SK-N-SH (cell line): ENCODE measurements at regions not wholly inside any gene's neighbourhood (a gene's known extent, or its start where the extent isn't known, plus 50 kb on each side); places are given as distances from the start of the nearest gene placed in this dataset.

Source experiments
- CTCF ChIA-PET: fragments of 300-600, 350-600 bp; formaldehyde crosslinking; extraction: SDS; loops from one replicate; lab custom pipeline; 2021; lab: Yijun Ruan, JAX
- POLR2A ChIA-PET: fragments of 350-600 bp; sonication (Branson Sonifier 250); formaldehyde crosslinking; extraction: SDS; loops from one replicate; lab custom pipeline; 2020; ENCODE audit warnings: antibody characterized with exemption, inconsistent platforms; lab: Yijun Ruan, JAX
- DNase-seq: peaks from one replicate; pipeline ENCODE4 v3.0.0; 2012
- H2AFZ ChIP-seq: fragments of 200-600 bp; sonication (generic); 2 replicates; pipeline ENCODE4 v1.8.1; 2016; ENCODE audit warnings: antibody characterized with exemption, mild to moderate bottlenecking, low read depth
- H3F3A ChIP-seq: fragments of 200-600 bp; sonication (generic); replicated peaks from 2 replicates; pipeline ENCODE3; 2016; ENCODE audit warnings: antibody characterized with exemption, mild to moderate bottlenecking; ENCODE audit not compliant: insufficient read depth
- H3K27ac ChIP-seq, 2 experiments: fragments of 200-500 bp in 1 of 2; fragments of 200-600 bp in 1 of 2; sonication (Bioruptor generic) in 1 of 2; sonication (generic), shearing (Covaris generic) in 1 of 2; 2 replicates each; pipeline versions ENCODE4 v1.5.1 to v1.6.1; 2014 to 2016; ENCODE audit warnings: low read depth in 2 of 2, inconsistent platforms in 1 of 2, low read length in 1 of 2, mild to moderate bottlenecking in 1 of 2, mixed read lengths in 1 of 2
- H3K27me3 ChIP-seq: fragments of 200-600 bp; sonication (generic), shearing (Covaris generic); 2 replicates; pipeline ENCODE4 v1.6.1; 2016; ENCODE audit warnings: mixed run types; ENCODE audit not compliant: insufficient read depth
- H3K36me3 ChIP-seq, 2 experiments: fragments of 200-500 bp in 1 of 2; fragments of 200-600 bp in 1 of 2; sonication (Bioruptor generic) in 1 of 2; sonication (generic) in 1 of 2; replicated peaks in 1 of 2; 2 replicates each; pipeline versions ENCODE3 to v1.5.1; 2014 to 2016; ENCODE audit warnings: low read length in 1 of 2, mild to moderate bottlenecking in 1 of 2; ENCODE audit not compliant: insufficient read depth in 2 of 2, control insufficient read depth in 1 of 2
- H3K4me1 ChIP-seq, 2 experiments: fragments of 200-500 bp in 1 of 2; fragments of 200-600 bp in 1 of 2; sonication (Bioruptor generic) in 1 of 2; sonication (generic), shearing (Covaris generic) in 1 of 2; 2 replicates each; pipeline versions ENCODE4 v1.5.1 to v1.6.1; 2014 to 2016; ENCODE audit warnings: low read depth in 1 of 2, low read length in 1 of 2, mixed run types in 1 of 2; ENCODE audit not compliant: insufficient read depth in 2 of 2, control insufficient read depth in 1 of 2
- H3K4me2 ChIP-seq: fragments of 200-600 bp; sonication (generic), shearing (Covaris generic); 2 replicates; pipeline ENCODE4 v1.6.1; 2017; ENCODE audit warnings: mixed run types
- H3K4me3 ChIP-seq, 2 experiments: fragments of 200-500 bp in 1 of 2; fragments of 200-600 bp in 1 of 2; sonication (Bioruptor generic) in 1 of 2; sonication (generic), shearing (Covaris generic) in 1 of 2; 2 replicates each; pipeline versions ENCODE4 v1.5.1 to v1.8.1; 2014 to 2016; ENCODE audit warnings: low read depth in 2 of 2, inconsistent platforms in 1 of 2, low read length in 1 of 2, mild to moderate bottlenecking in 1 of 2, mixed read lengths in 1 of 2, moderate library complexity in 1 of 2
- H3K79me2 ChIP-seq: fragments of 200-600 bp; sonication (generic); 2 replicates; pipeline ENCODE4 v1.8.1; 2017; ENCODE audit warnings: mild to moderate bottlenecking; ENCODE audit not compliant: insufficient read depth
- H3K9ac ChIP-seq: fragments of 200-600 bp; sonication (generic); 2 replicates; pipeline ENCODE4 v1.6.1; 2017; ENCODE audit warnings: mixed run types
- H3K9me2 ChIP-seq: fragments of 200-600 bp; sonication (generic); 2 replicates; pipeline ENCODE4 v1.6.1; 2017; ENCODE audit warnings: mixed run types
- H3K9me3 ChIP-seq: fragments of 200-600 bp; sonication (generic); 2 replicates; pipeline ENCODE4 v1.6.1; 2017; ENCODE audit warnings: mixed run types, mild to moderate bottlenecking, moderate library complexity
- H4K20me1 ChIP-seq: fragments of 200-600 bp; sonication (generic); 2 replicates; pipeline ENCODE4 v1.6.1; 2017; ENCODE audit warnings: mild to moderate bottlenecking, mixed run types; ENCODE audit not compliant: insufficient read depth
- CHD2 ChIP-seq: fragments of 150-350 bp; IDR thresholded peaks from 2 replicates; pipeline ENCODE4 v1.6.1; 2018; ENCODE audit warnings: low read length; ENCODE audit not compliant: partially characterized antibody
- GATA2 ChIP-seq: sonication (generic); formaldehyde crosslinking; IDR thresholded peaks from 2 replicates; pipeline ENCODE4 v1.5.0; 2020; ENCODE audit warnings: mild to moderate bottlenecking, missing genetic modification reagents
- JUND ChIP-seq: IDR thresholded peaks from 2 replicates; pipeline ENCODE4 v1.4.0; 2012
- MXI1 ChIP-seq: IDR thresholded peaks from 2 replicates; pipeline ENCODE4 v1.6.1; 2012; ENCODE audit warnings: mild to moderate bottlenecking, low read depth, low read length, improper control_type of control experiment
- NFIC ChIP-seq: IDR thresholded peaks from 2 replicates; pipeline ENCODE4 v1.4.0; 2012; ENCODE audit warnings: borderline replicate concordance
- RAD21 ChIP-seq: IDR thresholded peaks from 2 replicates; pipeline ENCODE4 v1.6.1; 2012; ENCODE audit warnings: mild to moderate bottlenecking, low read length
- RCOR1 ChIP-seq: fragments of 150-350 bp; IDR thresholded peaks from 2 replicates; pipeline ENCODE4 v1.6.1; 2017; ENCODE audit warnings: antibody characterized with exemption, low read length
- RFX5 ChIP-seq: IDR thresholded peaks from 2 replicates; pipeline ENCODE4 v1.6.1; 2012; ENCODE audit warnings: mild to moderate bottlenecking, improper control_type of control experiment, low read length
- RXRA ChIP-seq: IDR thresholded peaks from 2 replicates; pipeline ENCODE4 v1.4.0; 2012; ENCODE audit warnings: low read depth, mild to moderate bottlenecking, borderline replicate concordance
- SIN3A ChIP-seq: IDR thresholded peaks from 2 replicates; pipeline ENCODE4 v1.6.1; 2012; ENCODE audit warnings: low read depth, mild to moderate bottlenecking, low read length, moderate library complexity, borderline replicate concordance
- TCF12 ChIP-seq: IDR thresholded peaks from 2 replicates; pipeline ENCODE4 v1.4.0; 2012
- USF1 ChIP-seq: IDR thresholded peaks from 2 replicates; pipeline ENCODE4 v1.4.0; 2012; ENCODE audit warnings: low read depth, borderline replicate concordance
- USF2 ChIP-seq: fragments of 150-350 bp; IDR thresholded peaks from 2 replicates; pipeline ENCODE4 v1.6.1; 2017; ENCODE audit warnings: antibody characterized with exemption, low read length, low read depth, borderline replicate concordance
- WGBS: methylation state at CpG from one replicate; pipeline ENCODE4 v1.1.6; 2017; ENCODE audit warnings: low lambda C conversion rate; 5-methylcytosine and 5-hydroxymethylcytosine counted together
- TF ChIP-seq, protein P1 (sequence below): fragments of 150-350 bp; IDR thresholded peaks from 2 replicates; pipeline ENCODE4 v1.6.1; 2016; ENCODE audit warnings: mild to moderate bottlenecking, low read depth, low read length
- TF ChIP-seq, protein P2 (sequence below): IDR thresholded peaks from 2 replicates; pipeline ENCODE4 v1.4.0; 2012; ENCODE audit warnings: low read depth
- TF ChIP-seq, protein P3 (sequence below): IDR thresholded peaks from 2 replicates; pipeline ENCODE4 v1.6.1; 2012; ENCODE audit warnings: mild to moderate bottlenecking, low read depth, low read length, moderate library complexity

DNA sequence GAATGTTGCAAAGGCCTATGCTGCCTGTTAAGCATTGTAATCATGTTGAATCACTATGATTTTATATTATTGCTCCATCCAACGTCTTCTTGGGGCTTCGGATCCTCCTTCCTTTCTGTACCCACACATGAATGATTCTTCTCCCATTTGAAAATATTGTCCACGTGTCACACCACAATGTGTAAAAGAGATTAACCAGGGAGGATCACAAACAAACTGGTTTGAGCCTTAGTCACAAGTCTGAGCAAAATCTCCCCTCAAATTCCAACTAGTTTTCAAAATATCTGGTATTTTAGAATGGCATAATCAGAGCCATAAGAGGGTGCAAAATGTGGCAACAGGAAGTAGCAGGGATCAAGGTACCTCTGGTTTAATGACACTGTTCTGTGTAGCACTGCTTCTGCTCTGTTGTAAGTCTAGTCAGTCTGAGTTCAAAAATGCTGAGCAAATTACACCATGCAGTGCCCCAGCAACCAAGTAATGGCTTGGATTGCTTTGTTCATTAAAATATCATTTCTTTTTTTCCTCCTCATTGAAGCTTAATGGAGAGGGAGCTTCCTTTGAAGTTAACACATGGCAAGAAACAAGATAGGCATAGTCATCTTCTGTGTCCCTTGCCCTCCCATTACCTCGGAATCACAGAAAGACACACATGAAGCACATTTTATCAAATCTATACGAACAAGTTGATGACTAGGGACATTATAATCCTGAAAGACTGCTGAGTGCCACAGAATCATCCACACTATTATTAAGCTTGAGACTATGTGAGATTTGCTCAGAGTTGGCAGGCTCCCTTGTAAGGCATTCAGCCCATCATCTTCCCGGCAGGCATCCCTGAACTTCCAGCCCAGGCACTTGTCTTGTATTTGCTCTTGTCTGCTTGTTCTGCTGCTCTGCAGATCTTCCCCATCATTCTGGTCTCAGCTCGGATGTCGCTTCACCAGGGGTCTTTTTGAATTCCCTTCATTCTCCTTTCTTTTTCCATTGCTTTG is 102.0 kb upstream of the PRLR start:
- Histone ChIP-seq H3F3A (no peaks in the 10 kb centered on the region), H3K36me3 (no peaks in the 10 kb centered on the region), H3K9me2 (no peaks in the 10 kb centered on the region), H3K27me3 (no peaks in the 10 kb centered on the region), H3K27ac (no peak overlapping the region), H3K4me2 (no peak overlapping the region), H3K4me3 (no peak overlapping the region), H2AFZ (no peak overlapping the region), H3K9me3 (no peaks in the 10 kb centered on the region), H4K20me1 (no peaks in the 10 kb centered on the region), H3K4me1 (no peaks in the 10 kb centered on the region), H3K79me2 (no peaks in the 10 kb centered on the region), H3K9ac (no peak overlapping the region)
- no peak for TF ChIP-seq RCOR1
- TF ChIP-seq, protein P1, sequence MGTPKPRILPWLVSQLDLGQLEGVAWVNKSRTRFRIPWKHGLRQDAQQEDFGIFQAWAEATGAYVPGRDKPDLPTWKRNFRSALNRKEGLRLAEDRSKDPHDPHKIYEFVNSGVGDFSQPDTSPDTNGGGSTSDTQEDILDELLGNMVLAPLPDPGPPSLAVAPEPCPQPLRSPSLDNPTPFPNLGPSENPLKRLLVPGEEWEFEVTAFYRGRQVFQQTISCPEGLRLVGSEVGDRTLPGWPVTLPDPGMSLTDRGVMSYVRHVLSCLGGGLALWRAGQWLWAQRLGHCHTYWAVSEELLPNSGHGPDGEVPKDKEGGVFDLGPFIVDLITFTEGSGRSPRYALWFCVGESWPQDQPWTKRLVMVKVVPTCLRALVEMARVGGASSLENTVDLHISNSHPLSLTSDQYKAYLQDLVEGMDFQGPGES, result no peak
- TF ChIP-seq, protein P2, sequence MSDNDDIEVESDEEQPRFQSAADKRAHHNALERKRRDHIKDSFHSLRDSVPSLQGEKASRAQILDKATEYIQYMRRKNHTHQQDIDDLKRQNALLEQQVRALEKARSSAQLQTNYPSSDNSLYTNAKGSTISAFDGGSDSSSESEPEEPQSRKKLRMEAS, result no peak
- no peak for TF ChIP-seq RFX5
- TF ChIP-seq, protein P3, sequence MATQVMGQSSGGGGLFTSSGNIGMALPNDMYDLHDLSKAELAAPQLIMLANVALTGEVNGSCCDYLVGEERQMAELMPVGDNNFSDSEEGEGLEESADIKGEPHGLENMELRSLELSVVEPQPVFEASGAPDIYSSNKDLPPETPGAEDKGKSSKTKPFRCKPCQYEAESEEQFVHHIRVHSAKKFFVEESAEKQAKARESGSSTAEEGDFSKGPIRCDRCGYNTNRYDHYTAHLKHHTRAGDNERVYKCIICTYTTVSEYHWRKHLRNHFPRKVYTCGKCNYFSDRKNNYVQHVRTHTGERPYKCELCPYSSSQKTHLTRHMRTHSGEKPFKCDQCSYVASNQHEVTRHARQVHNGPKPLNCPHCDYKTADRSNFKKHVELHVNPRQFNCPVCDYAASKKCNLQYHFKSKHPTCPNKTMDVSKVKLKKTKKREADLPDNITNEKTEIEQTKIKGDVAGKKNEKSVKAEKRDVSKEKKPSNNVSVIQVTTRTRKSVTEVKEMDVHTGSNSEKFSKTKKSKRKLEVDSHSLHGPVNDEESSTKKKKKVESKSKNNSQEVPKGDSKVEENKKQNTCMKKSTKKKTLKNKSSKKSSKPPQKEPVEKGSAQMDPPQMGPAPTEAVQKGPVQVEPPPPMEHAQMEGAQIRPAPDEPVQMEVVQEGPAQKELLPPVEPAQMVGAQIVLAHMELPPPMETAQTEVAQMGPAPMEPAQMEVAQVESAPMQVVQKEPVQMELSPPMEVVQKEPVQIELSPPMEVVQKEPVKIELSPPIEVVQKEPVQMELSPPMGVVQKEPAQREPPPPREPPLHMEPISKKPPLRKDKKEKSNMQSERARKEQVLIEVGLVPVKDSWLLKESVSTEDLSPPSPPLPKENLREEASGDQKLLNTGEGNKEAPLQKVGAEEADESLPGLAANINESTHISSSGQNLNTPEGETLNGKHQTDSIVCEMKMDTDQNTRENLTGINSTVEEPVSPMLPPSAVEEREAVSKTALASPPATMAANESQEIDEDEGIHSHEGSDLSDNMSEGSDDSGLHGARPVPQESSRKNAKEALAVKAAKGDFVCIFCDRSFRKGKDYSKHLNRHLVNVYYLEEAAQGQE, result no peak
- TF ChIP-seq GATA2 (CRISPR knock-in tag), result no peak
- TF ChIP-seq RXRA, result no peak
- TF ChIP-seq SIN3A, result no peak
- no peak for TF ChIP-seq JUND
- ChIA-PET POLR2A (no interaction called here), CTCF (no interaction called here)
- no peak for DNase-seq
- 31% methylated on average over 8 of the region's 8 CpGs for WGBS

DNA sequence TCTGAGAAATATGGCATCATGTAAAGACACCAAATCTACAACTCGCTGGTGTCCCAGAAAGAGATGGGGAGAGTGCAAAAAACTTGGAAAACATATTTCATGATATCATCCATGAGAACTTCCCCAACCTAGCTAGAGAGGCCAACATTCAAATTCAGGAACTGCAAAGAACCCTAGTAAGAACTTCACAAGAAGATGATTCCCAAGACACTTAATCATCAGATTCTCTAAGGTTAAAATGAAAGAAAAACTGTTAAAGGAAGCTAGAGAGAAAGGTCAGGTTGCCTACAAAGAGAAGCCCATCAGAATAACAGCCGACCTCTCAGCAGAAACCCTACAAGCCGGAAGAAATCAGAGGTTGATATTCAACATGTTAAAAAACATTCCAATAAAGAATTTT is 95.5 kb upstream of the PRLR start:
- H3K27me3 ChIP-seq, result no peaks in the 10 kb centered on the region
- ChIA-PET CTCF (no interaction called here), POLR2A (no interaction called here)
- H3K9me2 ChIP-seq, result no peaks in the 10 kb centered on the region
- no peak overlapping the region for H3K4me2 ChIP-seq
- no peaks in the 10 kb centered on the region for H3K36me3 ChIP-seq
- no peak for DNase-seq
- H3K9me3 ChIP-seq, result no peaks in the 10 kb centered on the region
- H3K9ac ChIP-seq, result no peak overlapping the region
- no peak overlapping the region for H2AFZ ChIP-seq
- 44% methylated on average over 3 of the region's 3 CpGs for WGBS
- H3K4me3 ChIP-seq, result no peak overlapping the region
- H4K20me1 ChIP-seq, result no peaks in the 10 kb centered on the region
- no peak overlapping the region for H3K27ac ChIP-seq
- no peaks in the 10 kb centered on the region for H3K4me1 ChIP-seq
- no peaks in the 10 kb centered on the region for H3F3A ChIP-seq
- no peaks in the 10 kb centered on the region for H3K79me2 ChIP-seq
- TF ChIP-seq, protein P3, result no peak
- TF ChIP-seq NFIC (no peak), MXI1 (no peak), USF2 (no peak), CHD2 (no peak), USF1 (no peak), RAD21 (no peak), TCF12 (no peak), JUND (no peak), RCOR1 (no peak)
